ENCODE measurements at regions not wholly inside any gene's neighbourhood (a gene's known extent, or its start where the extent isn't known, plus 50 kb on each side); places are given as distances from the start of the nearest gene placed in this dataset.

GRCh38 chr20:40072907-40073306 is 616.1 kb downstream of the MAFB start:
- Histone ChIP-seq H3K27ac (ENCODE audit: low read depth, low read length) (no peak overlapping the region), H3K36me3 (ENCODE audit: insufficient read depth, low read length) (no peaks in the 10 kb centered on the region), H3K27me3 (ENCODE audit: insufficient read depth, low read length) (no peaks in the 10 kb centered on the region), H3K79me2 (ENCODE audit: control insufficient read depth, insufficient read depth, low read length, unreplicated experiment) (no peaks in the 10 kb centered on the region), H3K4me1 (ENCODE audit: control insufficient read depth, insufficient read depth, low read length, unreplicated experiment) (no peaks in the 10 kb centered on the region), H3K4me3 (ENCODE audit: low read depth, low read length) (no peak overlapping the region), H2AFZ (ENCODE audit: low read length, unreplicated experiment) (no peak overlapping the region)

- Histone ChIP-seq H3K27ac (ENCODE audit: low read depth, low read length) (no peak overlapping the region), H3K4me3 (ENCODE audit: low read depth, low read length) (no peak overlapping the region), H2AFZ (ENCODE audit: low read length, unreplicated experiment) (no peak overlapping the region), H3K79me2 (ENCODE audit: control insufficient read depth, insufficient read depth, low read length, unreplicated experiment) (no peaks in the 10 kb centered on the region), H3K36me3 (ENCODE audit: insufficient read depth, low read length) (no peaks in the 10 kb centered on the region), H3K4me1 (ENCODE audit: control insufficient read depth, insufficient read depth, low read length, unreplicated experiment) (no peaks in the 10 kb centered on the region), H3K27me3 (ENCODE audit: insufficient read depth, low read length) (no peaks in the 10 kb centered on the region)
Measured at GRCh38 chr20:40056171-40056570, 632.9 kb downstream of the MAFB start.

GRCh38 chr20:40055711-40056110 is 633.3 kb downstream of the MAFB start:
- H2AFZ ChIP-seq (ENCODE audit: low read length, unreplicated experiment) = no peak overlapping the region
- no peaks in the 10 kb centered on the region for H3K4me1 ChIP-seq (ENCODE audit: control insufficient read depth, insufficient read depth, low read length, unreplicated experiment)
- H3K27ac ChIP-seq (ENCODE audit: low read depth, low read length) = no peak overlapping the region

GRCh38 chr20:40054311-40054710 is 634.7 kb downstream of the MAFB start:
- Histone ChIP-seq H3K4me3 (ENCODE audit: low read depth, low read length) (no peak overlapping the region), H2AFZ (ENCODE audit: low read length, unreplicated experiment) (no peak overlapping the region), H3K36me3 (ENCODE audit: insufficient read depth, low read length) (no peaks in the 10 kb centered on the region), H3K4me1 (ENCODE audit: control insufficient read depth, insufficient read depth, low read length, unreplicated experiment) (no peaks in the 10 kb centered on the region), H3K27me3 (ENCODE audit: insufficient read depth, low read length) (no peaks in the 10 kb centered on the region; the same call in 1 of the 2 replicates), H3K27ac (ENCODE audit: low read depth, low read length) (no peak overlapping the region), H3K79me2 (ENCODE audit: control insufficient read depth, insufficient read depth, low read length, unreplicated experiment) (no peaks in the 10 kb centered on the region)

More at GRCh38 chr20:40055711-40056110, 633.3 kb downstream of the MAFB start:
- H3K4me3 ChIP-seq (ENCODE audit: low read depth, low read length) = no peak overlapping the region
- H3K79me2 ChIP-seq (ENCODE audit: control insufficient read depth, insufficient read depth, low read length, unreplicated experiment) = no peaks in the 10 kb centered on the region
- H3K36me3 ChIP-seq (ENCODE audit: insufficient read depth, low read length) = no peaks in the 10 kb centered on the region
- no peaks in the 10 kb centered on the region; the same call in 1 of the 2 replicates for H3K27me3 ChIP-seq (ENCODE audit: insufficient read depth, low read length)

GRCh38 chr20:40050596-40050995 is 638.4 kb downstream of the MAFB start:
- H3K79me2 ChIP-seq (ENCODE audit: control insufficient read depth, insufficient read depth, low read length, unreplicated experiment) = no peaks in the 10 kb centered on the region
- no peaks in the 10 kb centered on the region for H3K36me3 ChIP-seq (ENCODE audit: insufficient read depth, low read length)
- no peak overlapping the region for H3K27ac ChIP-seq (ENCODE audit: low read depth, low read length)

GRCh38 chr20:40049854-40050253 is 639.2 kb downstream of the MAFB start:
- H3K36me3 ChIP-seq (ENCODE audit: insufficient read depth, low read length) = no peaks in the 10 kb centered on the region
- H2AFZ ChIP-seq (ENCODE audit: low read length, unreplicated experiment) = no peak overlapping the region
- H3K27me3 ChIP-seq (ENCODE audit: insufficient read depth, low read length) = no peaks in the 10 kb centered on the region; the same call in 1 of the 2 replicates
- H3K4me1 ChIP-seq (ENCODE audit: control insufficient read depth, insufficient read depth, low read length, unreplicated experiment) = no peaks in the 10 kb centered on the region
- no peak overlapping the region for H3K27ac ChIP-seq (ENCODE audit: low read depth, low read length)
- H3K79me2 ChIP-seq (ENCODE audit: control insufficient read depth, insufficient read depth, low read length, unreplicated experiment) = no peaks in the 10 kb centered on the region
- no peak overlapping the region for H3K4me3 ChIP-seq (ENCODE audit: low read depth, low read length)

More at GRCh38 chr20:40050596-40050995, 638.4 kb downstream of the MAFB start:
- H3K4me1 ChIP-seq (ENCODE audit: control insufficient read depth, insufficient read depth, low read length, unreplicated experiment) = no peaks in the 10 kb centered on the region
- H2AFZ ChIP-seq (ENCODE audit: low read length, unreplicated experiment) = no peak overlapping the region
- H3K27me3 ChIP-seq (ENCODE audit: insufficient read depth, low read length) = no peaks in the 10 kb centered on the region; the same call in 1 of the 2 replicates
- H3K4me3 ChIP-seq (ENCODE audit: low read depth, low read length) = no peak overlapping the region

- no peaks in the 10 kb centered on the region for H3K79me2 ChIP-seq (ENCODE audit: control insufficient read depth, insufficient read depth, low read length, unreplicated experiment)
- H3K36me3 ChIP-seq (ENCODE audit: insufficient read depth, low read length) = no peaks in the 10 kb centered on the region
- no peaks in the 10 kb centered on the region for H3K4me1 ChIP-seq (ENCODE audit: control insufficient read depth, insufficient read depth, low read length, unreplicated experiment)
- H3K4me3 ChIP-seq (ENCODE audit: low read depth, low read length) = no peak overlapping the region
- no peak overlapping the region for H3K27ac ChIP-seq (ENCODE audit: low read depth, low read length)
- H2AFZ ChIP-seq (ENCODE audit: low read length, unreplicated experiment) = no peak overlapping the region
- no peaks in the 10 kb centered on the region; the same call in 1 of the 2 replicates for H3K27me3 ChIP-seq (ENCODE audit: insufficient read depth, low read length)
Measured at GRCh38 chr20:40046703-40047102, 642.3 kb downstream of the MAFB start.

- Histone ChIP-seq H2AFZ (ENCODE audit: low read length, unreplicated experiment) (no peak overlapping the region), H3K79me2 (ENCODE audit: control insufficient read depth, insufficient read depth, low read length, unreplicated experiment) (no peaks in the 10 kb centered on the region), H3K27ac (ENCODE audit: low read depth, low read length) (no peak overlapping the region), H3K36me3 (ENCODE audit: insufficient read depth, low read length) (no peaks in the 10 kb centered on the region), H3K27me3 (ENCODE audit: insufficient read depth, low read length) (no peaks in the 10 kb centered on the region), H3K4me3 (ENCODE audit: low read depth, low read length) (no peak overlapping the region), H3K4me1 (ENCODE audit: control insufficient read depth, insufficient read depth, low read length, unreplicated experiment) (no peaks in the 10 kb centered on the region)
Measured at GRCh38 chr20:40037511-40037910, 651.5 kb downstream of the MAFB start.

- no peaks in the 10 kb centered on the region for H3K27me3 ChIP-seq (ENCODE audit: insufficient read depth, low read length)
- no peaks in the 10 kb centered on the region for H3K4me1 ChIP-seq (ENCODE audit: control insufficient read depth, insufficient read depth, low read length, unreplicated experiment)
Measured at GRCh38 chr20:40029589-40029988, 659.4 kb downstream of the MAFB start.

GRCh38 chr20:40019510-40019909 is 669.5 kb downstream of the MAFB start:
- H3K36me3 ChIP-seq (ENCODE audit: insufficient read depth, low read length) = no peaks in the 10 kb centered on the region
- H3K79me2 ChIP-seq (ENCODE audit: control insufficient read depth, insufficient read depth, low read length, unreplicated experiment) = no peaks in the 10 kb centered on the region
- no peak overlapping the region for H3K27ac ChIP-seq (ENCODE audit: low read depth, low read length)
- no peaks in the 10 kb centered on the region for H3K27me3 ChIP-seq (ENCODE audit: insufficient read depth, low read length)
- no peak overlapping the region for H2AFZ ChIP-seq (ENCODE audit: low read length, unreplicated experiment)
- no peaks in the 10 kb centered on the region for H3K4me1 ChIP-seq (ENCODE audit: control insufficient read depth, insufficient read depth, low read length, unreplicated experiment)
- no peak overlapping the region for H3K4me3 ChIP-seq (ENCODE audit: low read depth, low read length)

More at GRCh38 chr20:40029589-40029988, 659.4 kb downstream of the MAFB start:
- Histone ChIP-seq H3K79me2 (ENCODE audit: control insufficient read depth, insufficient read depth, low read length, unreplicated experiment) (no peaks in the 10 kb centered on the region), H2AFZ (ENCODE audit: low read length, unreplicated experiment) (no peak overlapping the region), H3K27ac (ENCODE audit: low read depth, low read length) (no peak overlapping the region), H3K4me3 (ENCODE audit: low read depth, low read length) (no peak overlapping the region), H3K36me3 (ENCODE audit: insufficient read depth, low read length) (no peaks in the 10 kb centered on the region)

- Histone ChIP-seq H3K27me3 (ENCODE audit: insufficient read depth, low read length) (no peaks in the 10 kb centered on the region), H3K36me3 (ENCODE audit: insufficient read depth, low read length) (no peaks in the 10 kb centered on the region), H3K4me3 (ENCODE audit: low read depth, low read length) (no peak overlapping the region), H3K79me2 (ENCODE audit: control insufficient read depth, insufficient read depth, low read length, unreplicated experiment) (no peaks in the 10 kb centered on the region), H3K4me1 (ENCODE audit: control insufficient read depth, insufficient read depth, low read length, unreplicated experiment) (no peaks in the 10 kb centered on the region), H2AFZ (ENCODE audit: low read length, unreplicated experiment) (no peak overlapping the region), H3K27ac (ENCODE audit: low read depth, low read length) (no peak overlapping the region)
Measured at GRCh38 chr20:40017765-40018164, 671.3 kb downstream of the MAFB start.
